CD4-positive, alpha-beta T cell treated with Interleukin-21 for 1 hour (primary cell): ENCODE measurements at regions not wholly inside any gene's neighbourhood (a gene's known extent, or its start where the extent isn't known, plus 50 kb on each side); places are given as distances from the start of the nearest gene placed in this dataset.

Source experiments
- DNase-seq: peaks from one replicate; pipeline ENCODE4 v3.0.0-alpha.2; 2020

GRCh38 chr12:69065775-69066174 lies 132.8 kb upstream of the CPM start:
- DNase-seq, result no peak

- DNase-seq, result no peak
Measured at GRCh38 chr12:69066492-69067373, 133.8 kb upstream of the CPM start.

DNA sequence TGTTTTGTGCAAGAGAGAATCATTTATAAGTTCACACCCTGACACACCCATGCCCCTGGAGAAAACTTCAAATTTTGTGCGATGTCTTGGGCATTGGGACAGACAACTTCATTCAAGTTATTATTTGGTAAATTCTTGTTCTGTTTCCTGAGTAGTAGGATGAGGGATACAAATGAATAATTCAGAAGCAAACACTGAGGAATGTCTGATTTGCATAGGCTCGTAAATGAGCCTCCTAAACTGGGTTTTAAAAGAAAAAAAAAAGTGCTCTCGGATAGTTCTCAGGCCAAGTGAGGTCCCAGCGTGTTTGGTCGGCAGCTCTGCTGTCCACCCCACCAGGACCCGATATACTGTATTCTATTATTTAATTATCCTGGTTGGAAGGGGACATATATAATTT lies 134.7 kb upstream of the CPM start:
- DNase-seq, result no peak

- no peak for DNase-seq
Measured at GRCh38 chr12:69068448-69068847, 135.5 kb upstream of the CPM start.

- DNase-seq, result no peak
Measured at GRCh38 chr12:69069479-69069878, 136.5 kb upstream of the CPM start.

DNA sequence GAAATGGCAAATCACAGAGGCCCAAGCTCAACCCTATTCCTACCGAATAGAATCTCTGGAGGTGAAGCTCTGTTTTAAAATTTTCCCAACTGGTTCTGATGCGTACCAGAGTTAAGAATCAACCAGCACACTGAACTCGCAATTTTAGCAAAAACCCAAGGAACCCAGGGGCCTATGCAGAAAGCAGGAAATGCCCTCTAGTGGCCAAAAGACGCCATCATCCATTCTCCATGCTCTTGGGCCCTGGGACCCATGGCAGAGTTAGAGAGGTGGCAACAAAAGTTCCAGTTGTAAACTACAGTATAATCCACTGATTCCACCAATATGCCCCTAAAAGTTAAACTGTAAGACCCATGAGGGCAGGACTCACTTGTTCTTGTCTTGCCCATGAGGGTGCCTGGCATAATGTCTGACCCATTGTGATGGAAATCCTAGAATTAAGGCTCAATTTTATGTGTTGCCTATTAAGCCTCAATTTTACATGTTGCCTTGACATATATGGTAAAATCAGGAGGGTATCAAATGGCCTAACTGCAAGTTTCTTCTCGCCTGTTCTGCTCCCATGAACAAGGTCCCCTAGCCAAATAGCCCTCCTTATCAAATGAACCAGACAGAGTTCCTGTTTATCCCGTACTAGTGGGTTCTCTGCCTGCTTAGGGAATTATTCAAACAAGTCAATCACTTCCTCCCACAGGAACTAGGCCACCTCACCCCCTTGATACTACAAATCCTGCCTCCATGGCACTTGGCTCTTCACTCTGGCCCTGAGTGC lies 137.5 kb upstream of the CPM start:
- DNase-seq, result peak; percentile 54

DNA sequence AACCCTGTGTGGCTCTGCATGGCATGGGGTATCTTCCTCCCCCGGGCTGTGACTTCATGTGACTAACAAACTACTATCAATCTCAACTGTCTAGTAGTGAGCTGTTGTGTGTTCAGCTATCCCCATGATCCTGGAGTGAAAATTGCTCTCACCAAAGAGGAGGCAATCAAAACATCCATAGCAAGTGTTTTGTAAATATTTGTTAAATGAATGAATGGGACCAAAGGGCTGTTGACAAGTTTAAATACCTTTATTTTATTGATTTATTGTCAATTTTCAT lies 138.1 kb upstream of the CPM start:
- no peak for DNase-seq

- no peak for DNase-seq
Measured at GRCh38 chr12:69073035-69073434, 140.1 kb upstream of the CPM start.

- DNase-seq, result no peak
Measured at GRCh38 chr12:69074556-69075349, 141.8 kb upstream of the CPM start.

DNA sequence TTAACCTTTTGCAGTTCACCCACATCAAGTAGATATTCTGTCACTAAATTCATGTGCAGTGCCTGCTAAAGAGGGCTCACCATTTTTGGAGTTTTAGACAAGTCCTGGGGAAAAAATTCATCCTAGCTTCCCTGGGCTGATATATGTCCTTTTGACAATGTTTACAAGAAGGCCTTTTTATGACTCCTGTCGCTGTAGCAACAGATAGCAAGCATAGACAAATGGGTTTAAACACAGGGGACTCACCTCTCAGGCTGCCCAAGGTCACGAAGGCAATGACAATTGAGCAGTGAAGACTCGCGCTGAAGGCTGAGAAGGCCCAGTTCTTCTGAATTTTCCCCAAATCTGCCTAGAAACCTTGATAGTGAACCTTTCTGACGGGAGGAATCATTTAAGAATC lies 150.7 kb upstream of the CPM start:
- no peak for DNase-seq

DNA sequence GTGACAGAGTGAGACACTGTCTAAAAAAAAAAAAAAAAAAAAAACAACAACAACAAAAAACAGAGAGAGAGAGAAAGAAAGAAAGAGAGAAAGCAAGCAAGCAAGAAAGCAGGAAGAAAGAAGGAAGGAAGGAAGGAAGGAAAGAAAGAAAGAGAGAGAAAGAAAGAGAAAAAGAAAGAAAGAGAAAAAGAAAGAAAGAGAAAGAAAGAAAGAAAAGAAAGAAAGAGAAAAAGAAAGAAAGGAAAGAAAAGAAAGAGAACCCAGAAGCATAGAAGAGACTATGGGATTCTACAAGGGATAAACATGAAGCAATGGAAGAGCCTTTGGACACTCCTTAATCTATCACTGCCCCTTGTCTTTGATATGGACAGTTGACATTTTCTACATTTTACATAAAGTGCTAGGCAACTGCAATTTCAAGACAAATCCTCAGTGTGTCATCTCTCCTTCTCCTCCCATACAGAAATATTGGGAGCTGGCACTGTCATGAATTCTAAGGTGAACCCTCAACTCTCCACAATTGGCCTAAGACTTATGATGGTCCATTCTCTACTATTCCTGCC lies 151.9 kb upstream of the CPM start:
- DNase-seq, result no peak

DNA sequence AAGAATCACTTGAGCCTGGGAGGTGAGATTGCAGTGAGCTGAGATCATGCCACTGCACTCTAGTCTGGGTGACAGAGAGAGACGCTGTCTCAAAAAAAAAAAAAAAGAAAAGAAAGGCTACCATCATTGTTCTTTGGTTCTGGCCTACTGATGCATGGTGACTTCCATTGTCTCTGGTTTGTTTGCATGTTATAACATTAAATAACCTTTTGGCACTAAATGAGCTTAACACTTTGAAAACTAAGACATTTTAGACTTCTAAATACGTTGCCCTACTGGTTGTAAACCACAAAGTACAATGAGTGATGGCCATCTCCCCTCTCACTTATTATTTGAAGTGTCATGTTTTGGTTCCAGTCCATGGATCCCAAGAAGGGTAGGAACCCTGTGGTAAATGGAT lies 152.9 kb upstream of the CPM start:
- DNase-seq, result no peak

- no peak for DNase-seq
Measured at GRCh38 chr12:69087986-69088385, 151.4 kb upstream of the CPSF6 start.

DNA sequence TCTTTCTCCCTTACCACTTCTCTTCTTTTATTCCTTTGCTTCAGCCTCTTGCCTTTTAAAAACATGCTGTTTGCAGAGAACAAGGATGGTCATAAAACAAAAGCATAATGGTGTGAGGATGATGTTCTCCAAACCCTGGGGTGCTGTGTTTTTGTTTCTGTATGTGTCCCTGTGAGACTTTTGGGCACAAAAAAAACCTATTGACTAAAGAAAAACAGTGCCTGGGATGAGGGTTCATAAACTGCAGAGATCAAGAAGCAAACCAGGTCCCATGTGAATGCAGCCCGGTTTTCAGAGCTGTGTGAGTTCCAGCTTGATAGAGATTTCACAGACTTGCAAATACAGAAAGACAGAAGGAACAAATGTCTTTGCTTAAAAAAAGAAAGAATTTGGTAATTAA lies 148.6 kb upstream of the CPSF6 start:
- DNase-seq, result no peak

DNA sequence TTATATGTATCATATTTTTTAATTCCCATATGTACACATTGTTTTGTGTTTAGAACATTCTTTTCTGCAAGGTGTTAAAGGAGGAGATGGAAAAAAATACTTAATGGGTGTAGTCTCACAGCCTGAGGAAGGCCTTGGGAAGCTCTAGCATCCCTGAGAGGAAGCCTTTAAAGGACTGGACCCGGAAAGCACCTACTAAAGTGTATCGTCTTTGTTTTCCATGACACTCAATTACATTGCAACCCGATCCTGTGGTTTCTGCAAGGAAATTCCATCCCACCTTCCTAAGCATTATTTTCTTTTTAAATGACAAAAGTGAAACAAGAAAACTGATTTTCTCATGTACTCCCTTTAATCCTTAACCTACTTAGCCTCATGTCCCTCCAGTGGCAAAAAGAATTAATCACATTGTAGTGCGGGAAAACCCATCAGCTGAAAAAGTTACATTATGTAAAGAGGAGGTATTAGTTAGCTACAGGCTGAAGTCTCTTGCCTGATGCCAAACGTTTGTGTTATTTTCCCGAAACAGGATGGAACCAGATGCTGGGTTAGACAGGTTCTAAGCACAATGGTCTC lies 147.8 kb upstream of the CPSF6 start:
- no peak for DNase-seq

DNA sequence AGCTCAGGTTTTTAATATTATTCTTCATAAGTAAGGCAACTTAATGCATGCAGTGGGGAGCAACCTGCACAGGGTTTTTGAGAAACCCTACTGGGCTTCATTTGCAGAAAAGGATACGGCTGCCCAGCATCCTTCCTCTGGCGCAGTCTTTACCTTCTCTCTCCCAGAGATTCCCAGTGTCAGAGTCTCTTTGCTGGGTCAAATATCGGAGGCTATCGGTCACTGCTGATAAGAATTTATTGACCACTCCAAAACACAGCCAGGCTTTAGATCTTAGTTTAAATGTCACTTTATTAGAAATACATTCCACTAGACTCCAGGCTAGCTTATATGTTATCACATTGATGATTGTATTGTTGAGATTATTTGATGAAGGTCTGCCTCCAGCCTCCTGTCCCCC lies 147.2 kb upstream of the CPSF6 start:
- DNase-seq, result no peak

- no peak for DNase-seq
Measured at GRCh38 chr12:69094606-69095216, 144.7 kb upstream of the CPSF6 start.

DNA sequence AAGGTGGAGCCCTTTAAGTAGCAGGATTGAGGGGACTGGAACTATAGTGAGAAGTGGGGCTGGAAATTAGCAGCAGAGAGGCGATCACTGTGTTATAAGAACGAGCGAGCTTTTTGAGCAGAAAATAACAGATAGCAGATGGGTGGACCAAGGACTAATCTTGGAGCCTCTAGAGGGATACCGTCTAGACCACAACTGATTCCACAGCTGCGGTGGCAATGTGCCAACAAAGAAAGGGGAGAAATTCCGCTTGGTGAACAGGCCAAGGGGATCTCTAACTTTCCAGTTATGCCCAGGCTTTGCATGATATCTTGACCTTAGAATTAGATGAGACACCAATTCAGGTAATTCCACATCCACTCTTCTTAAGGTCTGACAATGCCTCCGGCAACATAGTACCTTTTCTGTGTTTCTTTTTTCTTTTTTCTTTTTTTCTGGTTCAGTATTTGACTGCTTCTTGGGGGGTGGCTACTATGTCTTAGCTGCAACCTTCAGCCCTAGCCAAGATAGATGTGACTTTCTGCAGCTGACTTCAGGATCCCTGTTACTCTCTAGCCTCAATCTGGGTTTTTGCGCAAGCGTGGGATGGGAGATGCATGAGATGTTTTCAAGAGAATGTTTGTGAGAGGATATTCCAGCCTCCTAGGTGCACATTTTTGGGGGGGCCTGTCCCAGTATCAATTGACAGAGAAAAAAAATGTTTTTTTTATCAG lies 143.4 kb upstream of the CPSF6 start:
- no peak for DNase-seq

- DNase-seq, result no peak
Measured at GRCh38 chr12:69096669-69097335, 142.6 kb upstream of the CPSF6 start.

- DNase-seq, result no peak
Measured at GRCh38 chr12:69097619-69098368, 141.6 kb upstream of the CPSF6 start.
